K562 (cell line): ENCODE measurements at regions not wholly inside any gene's neighbourhood (a gene's known extent, or its start where the extent isn't known, plus 50 kb on each side); places are given as distances from the start of the nearest gene placed in this dataset.

Experiments used
- ATAC-seq: fragments of 200-7000 bp; cut with Tn5 transposase; 3 replicates; pipeline ENCODE4 v1.9.1; 2020; ENCODE audit warnings: moderate library complexity
- BruUV-seq: library from RNA; stranded (reverse); fragments of 400-500 nt; replicated peaks from 2 replicates; lab custom pipeline; 2021; lab: Mats Ljungman, UMichigan
- CTCF ChIA-PET: fragments of 300-600 bp; formaldehyde crosslinking; extraction: SDS; loops from one replicate; lab custom pipeline; 2021; ENCODE audit warnings: low intra/inter-chr PET ratio; lab: Yijun Ruan, JAX
- POLR2A ChIA-PET: fragments of 300-600, 350-650 bp; sonication (Branson Sonifier 250); formaldehyde crosslinking; extraction: SDS; loops from one replicate; lab custom pipeline; 2021; ENCODE audit warnings: antibody characterized with exemption, inconsistent platforms; lab: Yijun Ruan, JAX
- DNase-seq, 4 experiments: peaks; one replicate each; pipeline versions ENCODE4 v3.0.0 to v3.0.0-alpha.2; 2011 to 2018; ENCODE audit warnings: low spot score in 3 of 4, mixed read lengths in 3 of 4; ENCODE audit errors: extremely low read depth in 1 of 4
- FAIRE-seq: peaks from 2 replicates; lab custom pipeline; 2011; peaks lifted over from hg19 to GRCh38; lab: Jason Lieb, UNC
- H2AFZ ChIP-seq: 2 replicates; pipeline ENCODE4 v1.6.0; 2011; ENCODE audit warnings: low read depth, low read length, control low read depth, inconsistent platforms
- H3K27ac ChIP-seq: fragments of 200-600 bp; 3 replicates; pipeline ENCODE4 v1.8.0; 2011; ENCODE audit warnings: low read depth, mild to moderate bottlenecking, control low read depth, inconsistent platforms, low read length, moderate library complexity, mixed read lengths; ENCODE audit errors: extremely low read depth
- H3K27me3 ChIP-seq, 2 experiments: fragments of 300-600 bp in 1 of 2; 2 replicates in 1 of 2; 3 replicates in 1 of 2; pipeline versions ENCODE4 v1.6.0 to v1.8.0; 2011; ENCODE audit warnings: inconsistent platforms in 2 of 2, low read length in 2 of 2, mild to moderate bottlenecking in 1 of 2, mixed read lengths in 1 of 2, moderate library complexity in 1 of 2; ENCODE audit not compliant: control insufficient read depth in 2 of 2, insufficient read depth in 2 of 2
- H3K36me3 ChIP-seq: fragments of 300-600 bp; 3 replicates; pipeline ENCODE4 v1.8.0; 2011; ENCODE audit warnings: mild to moderate bottlenecking, low read length, inconsistent platforms; ENCODE audit not compliant: control insufficient read depth, insufficient read depth
- H3K4me1 ChIP-seq, 2 experiments: fragments of 200-600 bp in 1 of 2; replicated peaks in 1 of 2; 2 replicates in 1 of 2; 3 replicates in 1 of 2; pipeline versions ENCODE4 v1.5.1 to v1.8.0; 2011; ENCODE audit warnings: inconsistent platforms in 2 of 2, low read length in 2 of 2, mild to moderate bottlenecking in 1 of 2, mixed read lengths in 1 of 2, moderate library complexity in 1 of 2; ENCODE audit not compliant: control insufficient read depth in 2 of 2, insufficient read depth in 2 of 2
- H3K4me2 ChIP-seq: 2 replicates; pipeline ENCODE4 v1.6.1; 2011; ENCODE audit warnings: low read length, control low read depth, inconsistent platforms, mixed read lengths; ENCODE audit not compliant: insufficient read depth
- H3K4me3 ChIP-seq: fragments of 200-600 bp; sonication (generic), shearing (Covaris generic); 2 replicates; pipeline ENCODE4 v1.5.1; 2016; ENCODE audit warnings: control low read depth, inconsistent platforms
- H3K79me2 ChIP-seq: fragments of 200-600 bp; 3 replicates; pipeline ENCODE4 v1.8.0; 2011; ENCODE audit warnings: low read length, inconsistent platforms; ENCODE audit not compliant: control insufficient read depth, insufficient read depth
- H3K9ac ChIP-seq, 2 experiments: 2 replicates each; pipeline versions ENCODE4 v1.6.0 to v1.6.1; 2011; ENCODE audit warnings: low read depth in 2 of 2, low read length in 2 of 2, control low read depth in 1 of 2, inconsistent platforms in 1 of 2, mild to moderate bottlenecking in 1 of 2, mixed read lengths in 1 of 2; ENCODE audit not compliant: insufficient read depth in 1 of 2
- H3K9me1 ChIP-seq: one replicate; pipeline ENCODE4 v1.6.0; 2011; ENCODE audit warnings: inconsistent platforms, mild to moderate bottlenecking, low read length, moderate library complexity; ENCODE audit not compliant: control insufficient read depth, insufficient read depth
- H3K9me3 ChIP-seq: replicated peaks from 2 replicates; pipeline ENCODE4 v1.5.1; 2011; ENCODE audit warnings: low read depth, low read length, inconsistent platforms; ENCODE audit not compliant: control insufficient read depth, insufficient read depth
- H4K20me1 ChIP-seq: replicated peaks from 2 replicates; pipeline ENCODE4 v1.6.1; 2011; ENCODE audit warnings: low read length, inconsistent platforms, mixed read lengths; ENCODE audit not compliant: control insufficient read depth, insufficient read depth
- CREM ChIP-seq: IDR thresholded peaks from 2 replicates; pipeline ENCODE4 v1.6.1; 2014; ENCODE audit warnings: antibody characterized with exemption, low read depth
- MEF2A ChIP-seq: IDR thresholded peaks from 2 replicates; pipeline ENCODE4 v1.6.1; 2011; ENCODE audit warnings: low read depth, mild to moderate bottlenecking, low read length, moderate library complexity; ENCODE audit not compliant: control insufficient read depth
- NUFIP1 ChIP-seq: fragments of 450-650 bp; IDR thresholded peaks from 2 replicates; pipeline ENCODE4 v1.6.1; 2018; ENCODE audit not compliant: partially characterized antibody
- RAD21 ChIP-seq, 2 experiments: fragments of 250-450 bp in 1 of 2; fragments of 450-650 bp in 1 of 2; sonication (Bioruptor Pico) in 1 of 2; formaldehyde crosslinking in 1 of 2; IDR thresholded peaks in 1 of 2; conservative IDR thresholded peaks in 1 of 2; 2 replicates each; pipeline versions ENCODE4 v1.4.0 to v1.8.0; 2020 to 2022; ENCODE audit warnings: mild to moderate bottlenecking in 2 of 2, moderate library complexity in 1 of 2
- SRSF9 ChIP-seq: fragments of 200-400 bp; formaldehyde crosslinking; IDR thresholded peaks from 2 replicates; pipeline ENCODE4 v1.6.1; 2017; ENCODE audit warnings: low read depth, low read length, borderline replicate concordance
- WGBS: fragments of 100-300 bp; shearing (Covaris generic); methylation state at CpG from one replicate; pipeline ENCODE4 v1.1.6; 2016; ENCODE audit warnings: low coverage, mixed read lengths; ENCODE audit not compliant: insufficient coverage; ENCODE audit errors: missing lambda C conversion rate; 5-methylcytosine and 5-hydroxymethylcytosine counted together
- in situ Hi-C: fragments of 300-500 bp; cut with MboI; formaldehyde crosslinking; loops from 4 replicates; pipeline ENCODE4 v1.15.0; 2018; ENCODE audit warnings: inconsistent platforms, mixed read lengths
- intact Hi-C: fragments of 100-400 bp; cut with micrococcal nuclease; formaldehyde crosslinking; loops from 2 replicates; pipeline ENCODE4 v1.14.2; 2022
- TF ChIP-seq, protein P1 (sequence below): fragments of 450-650 bp; formaldehyde crosslinking; IDR thresholded peaks from 2 replicates; pipeline ENCODE4 v1.4.0; 2020; ENCODE audit warnings: mild to moderate bottlenecking, moderate library complexity

DNA sequence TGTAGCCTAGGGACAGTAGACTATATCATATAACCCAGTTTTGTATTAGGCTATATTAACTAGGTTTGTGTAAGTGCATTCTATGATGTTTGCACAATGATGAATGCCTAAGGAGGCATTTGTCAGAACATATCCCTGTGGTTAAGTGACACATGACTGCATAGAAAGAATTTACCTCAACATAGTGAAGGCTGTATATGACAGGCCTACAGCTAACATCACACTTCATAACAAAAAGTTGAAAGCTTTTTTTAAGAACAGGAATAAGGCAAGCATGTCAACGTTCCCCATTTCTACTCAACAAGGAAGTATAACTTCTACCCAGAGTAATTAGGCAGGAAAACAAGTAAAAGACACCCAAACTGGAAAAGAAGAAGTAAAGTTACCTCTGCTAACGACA is 165.9 kb upstream of the NDST4 start:
- CTCF ChIA-PET, result no interaction called here
- H3K79me2 ChIP-seq, result no peaks in the 10 kb centered on the region
- H4K20me1 ChIP-seq, result no peaks in the 10 kb centered on the region
- no peaks in the 10 kb centered on the region for H3K4me1 ChIP-seq
- no peak overlapping the region for H2AFZ ChIP-seq
- no peaks in the 10 kb centered on the region for H3K27me3 ChIP-seq
- no peak overlapping the region for H3K4me3 ChIP-seq
- no peaks in the 10 kb centered on the region for H3K36me3 ChIP-seq
- intact Hi-C loops, result no loop called here
- WGBS, result 0% methylated on average over 2 of the region's 2 CpGs
- no peak for ATAC-seq
- no peak for FAIRE-seq
- BruUV-seq, result no TSS peak
- no peak overlapping the region for H3K9ac ChIP-seq
- H3K4me2 ChIP-seq, result no peak overlapping the region
- in situ Hi-C loops, result no loop called here
- H3K27ac ChIP-seq, result no peak overlapping the region
- H3K9me1 ChIP-seq, result no peaks in the 10 kb centered on the region
- POLR2A ChIA-PET, result no interaction called here
- H3K9me3 ChIP-seq, result no peaks in the 10 kb centered on the region
- TF ChIP-seq, protein P1, sequence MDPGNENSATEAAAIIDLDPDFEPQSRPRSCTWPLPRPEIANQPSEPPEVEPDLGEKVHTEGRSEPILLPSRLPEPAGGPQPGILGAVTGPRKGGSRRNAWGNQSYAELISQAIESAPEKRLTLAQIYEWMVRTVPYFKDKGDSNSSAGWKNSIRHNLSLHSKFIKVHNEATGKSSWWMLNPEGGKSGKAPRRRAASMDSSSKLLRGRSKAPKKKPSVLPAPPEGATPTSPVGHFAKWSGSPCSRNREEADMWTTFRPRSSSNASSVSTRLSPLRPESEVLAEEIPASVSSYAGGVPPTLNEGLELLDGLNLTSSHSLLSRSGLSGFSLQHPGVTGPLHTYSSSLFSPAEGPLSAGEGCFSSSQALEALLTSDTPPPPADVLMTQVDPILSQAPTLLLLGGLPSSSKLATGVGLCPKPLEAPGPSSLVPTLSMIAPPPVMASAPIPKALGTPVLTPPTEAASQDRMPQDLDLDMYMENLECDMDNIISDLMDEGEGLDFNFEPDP, result no peak
- no peak for TF ChIP-seq CREM
- TF ChIP-seq NUFIP1, result no peak
- TF ChIP-seq RAD21 (CRISPR knock-in tag; conservative IDR thresholded peaks at IDR 0.05 in 1 of 2, IDR thresholded peaks at IDR 0.05 in 1 of 2), result no peak
- no peak for TF ChIP-seq MEF2A
- TF ChIP-seq SRSF9, result no peak
- no peak for DNase-seq
